ENCODE measurements at regions not wholly inside any gene's neighbourhood (a gene's known extent, or its start where the extent isn't known, plus 50 kb on each side); places are given as distances from the start of the nearest gene placed in this dataset.

DNA sequence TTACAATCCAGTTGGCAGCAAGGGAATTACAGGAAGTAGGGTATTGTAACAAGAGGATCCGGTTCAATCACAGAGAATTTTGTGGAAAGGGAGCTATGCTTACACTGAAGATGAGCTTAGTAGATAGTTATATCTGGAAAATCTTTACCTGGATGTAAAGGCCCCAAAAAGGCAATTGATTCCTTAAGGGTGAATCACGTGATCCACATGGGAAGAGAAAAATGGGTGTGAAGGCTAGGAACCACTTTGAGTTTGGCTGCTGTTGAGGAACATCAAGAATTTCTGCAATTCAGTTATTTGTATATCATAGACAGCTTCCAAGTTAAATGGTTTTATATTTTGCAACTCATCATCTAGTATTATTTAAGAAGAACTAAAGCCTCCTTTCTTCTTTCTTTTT is 194.0 kb upstream of the ARHGAP24 start:
- no peak for TF ChIP-seq POLR2A (IDR thresholded peaks at IDR 0.05; ENCODE audit: low read depth, low read length)
- no peak for TF ChIP-seq POLR2AphosphoS5 (IDR thresholded peaks at IDR 0.05; ENCODE audit: low read depth, low read length)
- no peak for TF ChIP-seq TAF1 (IDR thresholded peaks at IDR 0.05; ENCODE audit: borderline replicate concordance, low read depth, low read length)
- DNase-seq (ENCODE audit: insufficient read length) (no peak), FAIRE-seq (no peak)

- TF ChIP-seq POLR2A (IDR thresholded peaks at IDR 0.05; ENCODE audit: low read depth, low read length) = no peak
- DNase-seq (ENCODE audit: insufficient read length) = no peak
- FAIRE-seq = no peak
Measured at GRCh38 chr4:85291226-85291625, 183.7 kb upstream of the ARHGAP24 start.

GRCh38 chr4:85298037-85298436 is 176.9 kb upstream of the ARHGAP24 start:
- no peak for FAIRE-seq
- TF ChIP-seq TAF1 (IDR thresholded peaks at IDR 0.05; ENCODE audit: borderline replicate concordance, low read depth, low read length) = no peak
- no peak for TF ChIP-seq POLR2A (IDR thresholded peaks at IDR 0.05; ENCODE audit: low read depth, low read length)
- TF ChIP-seq POLR2AphosphoS5 (IDR thresholded peaks at IDR 0.05; ENCODE audit: low read depth, low read length) = no peak
- no peak for DNase-seq (ENCODE audit: insufficient read length)

GRCh38 chr4:85302193-85302736 is 172.7 kb upstream of the ARHGAP24 start:
- no peak for DNase-seq (ENCODE audit: insufficient read length)
- TF ChIP-seq POLR2A (IDR thresholded peaks at IDR 0.05; ENCODE audit: low read depth, low read length) (no peak), POLR2AphosphoS5 (IDR thresholded peaks at IDR 0.05; ENCODE audit: low read depth, low read length) (no peak), TAF1 (IDR thresholded peaks at IDR 0.05; ENCODE audit: borderline replicate concordance, low read depth, low read length) (no peak)
- FAIRE-seq = no peak

- DNase-seq (ENCODE audit: insufficient read length) = no peak
- TF ChIP-seq POLR2A (IDR thresholded peaks at IDR 0.05; ENCODE audit: low read depth, low read length) = no peak
- TF ChIP-seq POLR2AphosphoS5 (IDR thresholded peaks at IDR 0.05; ENCODE audit: low read depth, low read length) = no peak
- no peak for TF ChIP-seq TAF1 (IDR thresholded peaks at IDR 0.05; ENCODE audit: borderline replicate concordance, low read depth, low read length)
- FAIRE-seq = no peak
Measured at GRCh38 chr4:85302756-85303155, 172.2 kb upstream of the ARHGAP24 start.

DNA sequence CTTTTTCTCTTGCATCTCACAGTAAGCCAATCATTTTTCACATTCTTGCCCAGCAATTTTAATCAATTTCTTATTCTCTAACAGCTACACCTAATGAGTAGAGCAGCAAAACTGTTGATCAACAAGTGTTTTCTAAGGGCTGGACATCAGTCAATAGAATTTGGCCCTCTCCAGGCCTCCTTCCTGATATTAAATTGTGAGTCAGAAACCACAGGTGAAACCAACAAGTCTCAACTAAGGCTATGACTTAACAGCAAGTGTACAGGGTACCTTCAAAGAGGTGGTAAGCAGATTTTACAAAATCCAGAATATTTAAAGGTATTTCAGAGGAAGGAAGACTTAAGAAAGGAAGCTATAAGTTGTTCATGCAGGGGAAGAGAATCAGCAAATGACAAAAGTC is 156.5 kb upstream of the ARHGAP24 start:
- TF ChIP-seq POLR2AphosphoS5 (IDR thresholded peaks at IDR 0.05; ENCODE audit: low read depth, low read length) = no peak
- TF ChIP-seq TAF1 (IDR thresholded peaks at IDR 0.05; ENCODE audit: borderline replicate concordance, low read depth, low read length) = no peak
- TF ChIP-seq POLR2A (IDR thresholded peaks at IDR 0.05; ENCODE audit: low read depth, low read length) = no peak
- no peak for FAIRE-seq
- DNase-seq (ENCODE audit: insufficient read length) = no peak

DNA sequence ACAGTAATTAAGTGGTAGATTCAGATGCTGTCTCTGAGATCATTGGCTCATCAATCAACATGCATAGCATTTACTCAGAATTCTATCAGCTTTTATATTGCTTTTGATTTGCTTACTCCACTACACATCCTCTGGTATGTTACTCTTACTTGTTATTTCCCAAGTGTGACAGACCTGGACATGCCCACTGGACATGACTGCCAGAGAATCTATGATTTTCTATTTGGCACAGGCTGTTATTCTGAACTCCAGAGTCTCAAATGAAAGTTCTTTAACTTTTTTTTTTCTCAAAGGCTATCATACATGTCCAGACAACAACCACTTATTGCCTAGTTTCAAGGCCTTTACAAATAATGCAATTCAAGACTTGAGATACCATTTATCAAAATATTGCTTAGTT is 116.1 kb upstream of the ARHGAP24 start:
- DNase-seq (ENCODE audit: insufficient read length) = no peak
- FAIRE-seq = no peak
- TF ChIP-seq TAF1 (IDR thresholded peaks at IDR 0.05; ENCODE audit: borderline replicate concordance, low read depth, low read length) = no peak
- no peak for TF ChIP-seq POLR2AphosphoS5 (IDR thresholded peaks at IDR 0.05; ENCODE audit: low read depth, low read length)
- no peak for TF ChIP-seq POLR2A (IDR thresholded peaks at IDR 0.05; ENCODE audit: low read depth, low read length)

DNA sequence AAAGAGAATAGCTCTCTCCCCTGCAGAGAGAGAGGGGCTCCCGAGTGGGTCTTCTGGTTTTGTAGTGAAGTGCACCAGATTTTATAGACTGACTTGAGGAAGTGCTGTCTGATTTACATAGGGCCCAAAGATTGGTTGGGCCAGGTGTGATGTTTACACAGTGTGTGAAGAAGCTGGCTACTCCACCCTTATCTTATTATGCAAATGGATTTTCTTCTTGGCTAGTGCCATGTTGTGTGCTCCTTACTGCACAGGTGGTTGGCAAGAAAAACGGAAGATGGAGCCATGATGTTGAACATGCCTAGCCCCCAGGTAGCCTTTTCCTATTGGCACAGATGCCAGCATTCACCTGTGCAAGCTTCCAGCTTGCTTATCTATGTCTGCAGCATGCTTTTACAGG is 112.4 kb upstream of the ARHGAP24 start:
- TF ChIP-seq POLR2AphosphoS5 (IDR thresholded peaks at IDR 0.05; ENCODE audit: low read depth, low read length) = no peak
- TF ChIP-seq TAF1 (IDR thresholded peaks at IDR 0.05; ENCODE audit: borderline replicate concordance, low read depth, low read length) = no peak
- no peak for TF ChIP-seq POLR2A (IDR thresholded peaks at IDR 0.05; ENCODE audit: low read depth, low read length)
- DNase-seq (ENCODE audit: insufficient read length) = no peak
- no peak for FAIRE-seq

DNA sequence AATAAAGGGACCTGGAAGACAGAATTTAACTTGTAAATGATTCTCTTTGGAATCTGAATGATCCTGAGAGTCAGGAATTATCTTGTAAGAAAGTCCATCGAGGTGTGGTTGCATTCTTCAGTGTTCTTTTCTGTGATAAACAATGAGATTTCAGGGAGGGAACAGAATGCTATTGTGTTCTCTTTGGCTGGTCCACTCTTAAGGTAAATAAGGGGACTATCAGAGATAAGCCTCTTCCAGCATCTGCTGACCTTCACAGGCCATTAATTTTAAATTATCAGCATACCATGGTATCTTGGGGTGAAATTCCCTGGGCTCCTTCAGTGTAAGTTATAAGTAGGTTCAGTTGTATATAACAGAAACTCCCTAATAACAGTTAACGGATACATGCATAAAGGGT is 107.1 kb upstream of the ARHGAP24 start:
- FAIRE-seq = no peak
- no peak for DNase-seq (ENCODE audit: insufficient read length)
- no peak for TF ChIP-seq TAF1 (IDR thresholded peaks at IDR 0.05; ENCODE audit: borderline replicate concordance, low read depth, low read length)
- TF ChIP-seq POLR2A (IDR thresholded peaks at IDR 0.05; ENCODE audit: low read depth, low read length) = no peak
- TF ChIP-seq POLR2AphosphoS5 (IDR thresholded peaks at IDR 0.05; ENCODE audit: low read depth, low read length) = no peak

DNA sequence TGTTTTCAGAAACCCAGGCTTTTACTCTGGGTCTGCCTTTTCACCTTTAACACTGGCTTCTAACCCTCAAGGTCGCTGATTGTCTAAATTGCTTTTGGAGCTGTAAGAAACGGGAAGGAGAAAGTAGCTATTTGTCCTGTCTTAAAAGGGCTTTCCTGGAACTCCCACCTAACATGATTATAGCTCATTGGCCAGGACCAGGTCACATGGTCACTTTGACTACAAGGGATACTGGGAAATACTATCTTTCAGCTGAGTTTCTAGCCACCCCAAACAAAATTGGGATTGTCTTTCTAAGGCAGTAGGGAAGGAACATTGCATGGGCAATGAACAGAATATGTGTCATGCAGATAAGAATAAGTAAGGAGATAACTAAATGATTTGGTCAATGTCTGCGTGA is 106.7 kb upstream of the ARHGAP24 start:
- FAIRE-seq (no peak), DNase-seq (ENCODE audit: insufficient read length) (no peak)
- TF ChIP-seq POLR2AphosphoS5 (IDR thresholded peaks at IDR 0.05; ENCODE audit: low read depth, low read length) (no peak), POLR2A (IDR thresholded peaks at IDR 0.05; ENCODE audit: low read depth, low read length) (no peak), TAF1 (IDR thresholded peaks at IDR 0.05; ENCODE audit: borderline replicate concordance, low read depth, low read length) (no peak)

DNA sequence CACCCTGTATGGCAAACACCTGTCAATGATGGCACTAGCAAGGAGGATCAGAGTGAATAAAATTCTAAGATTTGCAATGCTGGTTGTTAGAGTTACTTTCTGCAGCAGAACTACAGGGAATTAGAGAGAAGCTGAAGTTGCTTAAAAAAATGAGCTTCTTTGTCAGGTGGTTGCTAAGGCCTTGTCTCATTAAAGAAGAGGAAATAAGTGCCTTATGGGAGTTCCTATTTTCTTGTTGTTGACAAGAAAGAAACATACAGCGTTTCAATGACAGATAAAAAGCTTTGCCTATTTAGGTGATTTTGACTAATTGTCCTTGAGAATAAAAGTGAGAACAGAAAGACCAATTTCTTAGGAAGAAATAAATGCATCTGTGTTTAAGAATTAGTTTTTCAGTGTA is 106.0 kb upstream of the ARHGAP24 start:
- FAIRE-seq = no peak
- no peak for DNase-seq (ENCODE audit: insufficient read length)
- TF ChIP-seq POLR2A (IDR thresholded peaks at IDR 0.05; ENCODE audit: low read depth, low read length) (no peak), POLR2AphosphoS5 (IDR thresholded peaks at IDR 0.05; ENCODE audit: low read depth, low read length) (no peak), TAF1 (IDR thresholded peaks at IDR 0.05; ENCODE audit: borderline replicate concordance, low read depth, low read length) (no peak)

- no peak for FAIRE-seq
Measured at GRCh38 chr4:85369703-85370380, 105.1 kb upstream of the ARHGAP24 start.

More at GRCh38 chr4:85369703-85370380, 105.1 kb upstream of the ARHGAP24 start:
- no peak for DNase-seq (ENCODE audit: insufficient read length)
- TF ChIP-seq POLR2AphosphoS5 (IDR thresholded peaks at IDR 0.05; ENCODE audit: low read depth, low read length) (no peak), TAF1 (IDR thresholded peaks at IDR 0.05; ENCODE audit: borderline replicate concordance, low read depth, low read length) (no peak), POLR2A (IDR thresholded peaks at IDR 0.05; ENCODE audit: low read depth, low read length) (no peak)

Data from GM12892 (cell line).